OCI-LY7 (cell line): ENCODE measurements at regions not wholly inside any gene's neighbourhood (a gene's known extent, or its start where the extent isn't known, plus 50 kb on each side); places are given as distances from the start of the nearest gene placed in this dataset.

Source experiments
- BruUV-seq: library from RNA; stranded (reverse); fragments of 400-500 nt; replicated peaks from 2 replicates; lab custom pipeline; 2021; lab: Mats Ljungman, UMichigan
- CTCF ChIA-PET: fragments of 300-600 bp; sonication (Branson Sonifier 250); formaldehyde crosslinking; loops from one replicate; lab custom pipeline; 2022; ENCODE audit warnings: antibody characterized with exemption; ENCODE audit not compliant: unreplicated experiment; lab: Charles Lee
- POLR2A ChIA-PET: fragments of 300-600 bp; sonication (Branson Sonifier 250); formaldehyde crosslinking; loops from one replicate; lab custom pipeline; 2022; ENCODE audit warnings: antibody characterized with exemption; lab: Charles Lee
- DNase-seq: peaks from one replicate; pipeline ENCODE4 v3.0.0-alpha.2; 2015; ENCODE audit warnings: low spot score
- H2AFZ ChIP-seq: fragments of 200-600 bp; sonication (generic), shearing (Covaris generic); 2 replicates; pipeline ENCODE4 v1.6.1; 2014; ENCODE audit warnings: mild to moderate bottlenecking, antibody characterized with exemption, low read length, moderate library complexity
- H3K27ac ChIP-seq: fragments of 200-600 bp; sonication (generic); 2 replicates; pipeline ENCODE4 v1.5.1; 2014; ENCODE audit warnings: mixed run types, low read depth, mild to moderate bottlenecking, moderate library complexity, low read length, inconsistent platforms; ENCODE audit not compliant: poor library complexity, severe bottlenecking
- H3K36me3 ChIP-seq: fragments of 200-600 bp; sonication (generic); 2 replicates; pipeline ENCODE4 v1.6.1; 2014; ENCODE audit warnings: mild to moderate bottlenecking, antibody characterized with exemption, low read length, moderate library complexity, mixed read lengths; ENCODE audit not compliant: insufficient read depth
- H3K4me1 ChIP-seq: fragments of 200-600 bp; sonication (generic); 2 replicates; pipeline ENCODE4 v1.5.1; 2014; ENCODE audit warnings: mild to moderate bottlenecking, low read length; ENCODE audit not compliant: insufficient read depth, poor library complexity, severe bottlenecking
- H3K4me2 ChIP-seq: fragments of 200-600 bp; sonication (generic); 2 replicates; pipeline ENCODE4 v1.6.1; 2014; ENCODE audit warnings: mild to moderate bottlenecking, low read length
- H3K4me3 ChIP-seq: fragments of 200-600 bp; sonication (generic); 2 replicates; pipeline ENCODE4 v1.5.1; 2014; ENCODE audit warnings: mild to moderate bottlenecking, low read depth, low read length; ENCODE audit not compliant: poor library complexity, severe bottlenecking
- H3K79me2 ChIP-seq: fragments of 200-600 bp; sonication (generic); 2 replicates; pipeline ENCODE4 v1.6.1; 2016; ENCODE audit warnings: low read depth, mild to moderate bottlenecking, low read length, moderate library complexity, mixed read lengths; ENCODE audit not compliant: insufficient read depth
- H3K9me2 ChIP-seq: fragments of 200-600 bp; sonication (generic); 2 replicates; pipeline ENCODE4 v1.6.1; 2016; ENCODE audit warnings: mild to moderate bottlenecking, low read length, mixed read lengths; ENCODE audit not compliant: insufficient read depth
- H3K9me3 ChIP-seq: fragments of 200-600 bp; sonication (generic); 2 replicates; pipeline ENCODE4 v1.6.1; 2014; ENCODE audit warnings: mild to moderate bottlenecking, mixed run types, low read length, mixed read lengths
- H4K20me1 ChIP-seq: fragments of 200-600 bp; sonication (generic); 2 replicates; pipeline ENCODE4 v1.6.1; 2014; ENCODE audit warnings: mild to moderate bottlenecking, antibody characterized with exemption, low read length, moderate library complexity, mixed read lengths; ENCODE audit not compliant: insufficient read depth
- EZH2phosphoT487 ChIP-seq: fragments of 200-600 bp; sonication (generic); IDR thresholded peaks from 2 replicates; pipeline ENCODE4 v1.6.1; 2018; ENCODE audit warnings: low read depth, borderline replicate concordance, mild to moderate bottlenecking, mixed run types, antibody characterized with exemption, low read length, moderate library complexity, mixed read lengths
- intact Hi-C: fragments of 100-400 bp; cut with micrococcal nuclease; formaldehyde crosslinking; loops from one replicate; pipeline ENCODE4 v1.10.0; 2022; ENCODE audit not compliant: unreplicated experiment
- TF ChIP-seq, protein P1 (sequence below): fragments of 200-600 bp; sonication (generic); conservative IDR thresholded peaks from 2 replicates; pipeline ENCODE4 v1.5.1; 2014; ENCODE audit warnings: mild to moderate bottlenecking, antibody characterized with exemption, low read length, moderate library complexity, mixed read lengths

- Histone ChIP-seq H3K4me2 (no peak overlapping the region), H3K79me2 (no peaks in the 10 kb centered on the region), H3K9me2 (no peaks in the 10 kb centered on the region), H3K9me3 (no peaks in the 10 kb centered on the region), H4K20me1 (no peaks in the 10 kb centered on the region), H2AFZ (no peak overlapping the region), H3K4me1 (no peaks in the 10 kb centered on the region), H3K36me3 (no peaks in the 10 kb centered on the region), H3K27ac (no peak overlapping the region), H3K4me3 (no peak overlapping the region)
- POLR2A ChIA-PET = no interaction called here
- BruUV-seq = no TSS peak
- no peak for TF ChIP-seq EZH2phosphoT487
- TF ChIP-seq, protein P1, sequence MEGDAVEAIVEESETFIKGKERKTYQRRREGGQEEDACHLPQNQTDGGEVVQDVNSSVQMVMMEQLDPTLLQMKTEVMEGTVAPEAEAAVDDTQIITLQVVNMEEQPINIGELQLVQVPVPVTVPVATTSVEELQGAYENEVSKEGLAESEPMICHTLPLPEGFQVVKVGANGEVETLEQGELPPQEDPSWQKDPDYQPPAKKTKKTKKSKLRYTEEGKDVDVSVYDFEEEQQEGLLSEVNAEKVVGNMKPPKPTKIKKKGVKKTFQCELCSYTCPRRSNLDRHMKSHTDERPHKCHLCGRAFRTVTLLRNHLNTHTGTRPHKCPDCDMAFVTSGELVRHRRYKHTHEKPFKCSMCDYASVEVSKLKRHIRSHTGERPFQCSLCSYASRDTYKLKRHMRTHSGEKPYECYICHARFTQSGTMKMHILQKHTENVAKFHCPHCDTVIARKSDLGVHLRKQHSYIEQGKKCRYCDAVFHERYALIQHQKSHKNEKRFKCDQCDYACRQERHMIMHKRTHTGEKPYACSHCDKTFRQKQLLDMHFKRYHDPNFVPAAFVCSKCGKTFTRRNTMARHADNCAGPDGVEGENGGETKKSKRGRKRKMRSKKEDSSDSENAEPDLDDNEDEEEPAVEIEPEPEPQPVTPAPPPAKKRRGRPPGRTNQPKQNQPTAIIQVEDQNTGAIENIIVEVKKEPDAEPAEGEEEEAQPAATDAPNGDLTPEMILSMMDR = no peak
- intact Hi-C loops = no loop called here
- DNase-seq = no peak
- CTCF ChIA-PET = no interaction called here
Measured at GRCh38 chrX:82362990-82363389, 1145.1 kb upstream of the POU3F4 start.

GRCh38 chrX:82370978-82371646 is 1137.0 kb upstream of the POU3F4 start:
- no TSS peak for BruUV-seq
- Histone ChIP-seq H2AFZ (no peak overlapping the region), H3K36me3 (no peaks in the 10 kb centered on the region), H3K27ac (no peak overlapping the region), H3K4me2 (no peak overlapping the region), H3K79me2 (no peaks in the 10 kb centered on the region), H3K9me3 (no peaks in the 10 kb centered on the region), H4K20me1 (no peaks in the 10 kb centered on the region), H3K4me1 (no peaks in the 10 kb centered on the region), H3K9me2 (no peaks in the 10 kb centered on the region), H3K4me3 (no peak overlapping the region)
- intact Hi-C loops = no loop called here
- DNase-seq = no peak
- POLR2A ChIA-PET = no interaction called here
- TF ChIP-seq, protein P1 = no peak
- no peak for TF ChIP-seq EZH2phosphoT487
- CTCF ChIA-PET = no interaction called here

GRCh38 chrX:82384401-82384800 is 1123.7 kb upstream of the POU3F4 start:
- TF ChIP-seq, protein P1 = no peak
- TF ChIP-seq EZH2phosphoT487 = no peak
- H3K4me1 ChIP-seq = no peaks in the 10 kb centered on the region
- no peaks in the 10 kb centered on the region for H3K36me3 ChIP-seq
- ChIA-PET CTCF (no interaction called here), POLR2A (no interaction called here)
- no TSS peak for BruUV-seq
- no peak overlapping the region for H2AFZ ChIP-seq
- H3K79me2 ChIP-seq = no peaks in the 10 kb centered on the region
- H3K4me3 ChIP-seq = no peak overlapping the region
- H4K20me1 ChIP-seq = no peaks in the 10 kb centered on the region
- intact Hi-C loops = no loop called here
- no peaks in the 10 kb centered on the region for H3K9me2 ChIP-seq
- H3K9me3 ChIP-seq = no peaks in the 10 kb centered on the region
- H3K4me2 ChIP-seq = no peak overlapping the region
- DNase-seq = no peak
- H3K27ac ChIP-seq = no peak overlapping the region
